ENCODE measurements at regions not wholly inside any gene's neighbourhood (a gene's known extent, or its start where the extent isn't known, plus 50 kb on each side); places are given as distances from the start of the nearest gene placed in this dataset.

DNA sequence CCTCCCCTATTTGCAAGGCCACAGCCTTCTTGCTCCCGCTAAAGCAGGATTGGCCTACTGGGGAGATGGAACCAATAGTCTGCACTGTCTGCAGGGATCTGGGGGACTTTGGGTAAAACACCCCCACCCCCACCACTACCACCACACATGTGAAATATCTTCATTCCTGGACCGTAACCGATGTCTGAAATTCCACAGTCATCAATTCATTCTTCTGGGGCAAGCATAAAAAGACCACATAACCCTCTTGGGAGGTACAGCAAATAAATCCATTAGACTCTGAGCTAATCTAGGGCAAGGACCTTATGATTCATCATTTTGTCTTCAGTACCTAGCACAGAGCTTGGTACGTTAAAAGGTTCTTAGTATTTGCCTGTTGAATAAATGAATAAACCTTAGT lies 307.8 kb downstream of the GPAM start:
- Histone ChIP-seq H3K36me3 (no peaks in the 10 kb centered on the region), H3K27ac (no peak overlapping the region), H3K4me1 (no peaks in the 10 kb centered on the region), H3K4me3 (no peak overlapping the region), H3K27me3 (no peaks in the 10 kb centered on the region), H3K9me3 (peaks cover 0 to 5% (median 0%) of the 10 kb centered on the region in 4 donors)
- TF ChIP-seq, protein P1, sequence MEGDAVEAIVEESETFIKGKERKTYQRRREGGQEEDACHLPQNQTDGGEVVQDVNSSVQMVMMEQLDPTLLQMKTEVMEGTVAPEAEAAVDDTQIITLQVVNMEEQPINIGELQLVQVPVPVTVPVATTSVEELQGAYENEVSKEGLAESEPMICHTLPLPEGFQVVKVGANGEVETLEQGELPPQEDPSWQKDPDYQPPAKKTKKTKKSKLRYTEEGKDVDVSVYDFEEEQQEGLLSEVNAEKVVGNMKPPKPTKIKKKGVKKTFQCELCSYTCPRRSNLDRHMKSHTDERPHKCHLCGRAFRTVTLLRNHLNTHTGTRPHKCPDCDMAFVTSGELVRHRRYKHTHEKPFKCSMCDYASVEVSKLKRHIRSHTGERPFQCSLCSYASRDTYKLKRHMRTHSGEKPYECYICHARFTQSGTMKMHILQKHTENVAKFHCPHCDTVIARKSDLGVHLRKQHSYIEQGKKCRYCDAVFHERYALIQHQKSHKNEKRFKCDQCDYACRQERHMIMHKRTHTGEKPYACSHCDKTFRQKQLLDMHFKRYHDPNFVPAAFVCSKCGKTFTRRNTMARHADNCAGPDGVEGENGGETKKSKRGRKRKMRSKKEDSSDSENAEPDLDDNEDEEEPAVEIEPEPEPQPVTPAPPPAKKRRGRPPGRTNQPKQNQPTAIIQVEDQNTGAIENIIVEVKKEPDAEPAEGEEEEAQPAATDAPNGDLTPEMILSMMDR (IDR thresholded peaks at IDR 0.05): no peak
- TF ChIP-seq EP300 (IDR thresholded peaks at IDR 0.05) (no peak), POLR2A (IDR thresholded peaks at IDR 0.05) (no peak)
- no peak for DNase-seq (ENCODE audit: low spot score in 2 of 2)
- 54 to 89% methylated on average over 3 to 4 of the region's 4 CpGs for WGBS, 2 donors

DNA sequence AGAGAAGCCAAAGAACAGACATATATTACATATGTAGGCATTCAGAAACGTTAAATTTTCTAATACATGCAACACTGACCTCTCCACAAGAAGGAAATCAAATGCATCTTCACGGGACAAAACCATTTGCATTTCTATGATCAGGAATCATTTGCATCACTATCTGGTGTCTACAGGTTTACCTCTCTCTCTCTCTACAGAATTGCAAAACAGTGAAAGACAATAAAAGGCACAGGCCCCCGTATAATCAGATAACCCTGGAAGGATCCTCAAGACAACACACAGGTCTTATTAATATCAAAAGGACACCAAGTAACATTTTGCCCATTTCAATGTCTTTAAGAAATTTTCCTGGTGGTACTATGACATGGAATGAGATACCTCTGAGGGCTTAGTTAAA lies 306.3 kb downstream of the GPAM start:
- no peaks in the 10 kb centered on the region for H3K4me1 ChIP-seq
- no peaks in the 10 kb centered on the region for H3K36me3 ChIP-seq
- no peak for TF ChIP-seq POLR2A (IDR thresholded peaks at IDR 0.05)
- TF ChIP-seq, protein P1 (IDR thresholded peaks at IDR 0.05): no peak
- TF ChIP-seq EP300 (IDR thresholded peaks at IDR 0.05): no peak
- H3K27ac ChIP-seq: no peak overlapping the region
- WGBS, 2 donors: 45% methylated on average over 3 of the region's 3 CpGs
- no peak for DNase-seq (ENCODE audit: low spot score in 2 of 2)
- no peak overlapping the region for H3K4me3 ChIP-seq
- peaks cover 0 to 5% (median 0%) of the 10 kb centered on the region in 4 donors for H3K9me3 ChIP-seq
- H3K27me3 ChIP-seq: no peaks in the 10 kb centered on the region

DNA sequence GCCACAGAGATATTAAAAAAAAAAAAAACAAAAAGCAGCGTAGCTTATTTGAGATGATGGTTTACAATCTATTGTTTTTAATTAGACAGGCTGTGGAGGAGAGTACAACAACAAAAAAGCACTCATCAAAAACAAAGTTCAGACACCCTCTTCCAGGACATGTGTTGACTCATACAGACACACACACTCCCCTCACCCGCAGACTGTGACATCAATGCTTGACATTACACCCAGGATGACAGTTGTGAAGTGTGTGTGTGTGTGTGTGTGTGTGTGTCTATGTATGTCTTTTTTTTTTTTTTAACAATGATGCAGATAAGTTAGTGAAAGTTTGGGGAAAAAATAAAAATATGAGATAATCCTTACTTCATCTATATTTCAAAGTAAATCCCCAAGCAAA lies 303.6 kb downstream of the GPAM start:
- TF ChIP-seq EP300 (IDR thresholded peaks at IDR 0.05): no peak
- TF ChIP-seq, protein P1 (IDR thresholded peaks at IDR 0.05): no peak
- TF ChIP-seq POLR2A (IDR thresholded peaks at IDR 0.05): no peak
- peaks cover 0 to 5% (median 0%) of the 10 kb centered on the region in 4 donors for H3K9me3 ChIP-seq
- H3K27ac ChIP-seq: no peak overlapping the region
- no peaks in the 10 kb centered on the region for H3K36me3 ChIP-seq
- no peak overlapping the region for H3K4me3 ChIP-seq
- H3K27me3 ChIP-seq: no peaks in the 10 kb centered on the region
- DNase-seq (ENCODE audit: low spot score in 2 of 2): no peak
- no peaks in the 10 kb centered on the region for H3K4me1 ChIP-seq
- 59 to 74% methylated on average over 2 of the region's 2 CpGs for WGBS, 2 donors

DNA sequence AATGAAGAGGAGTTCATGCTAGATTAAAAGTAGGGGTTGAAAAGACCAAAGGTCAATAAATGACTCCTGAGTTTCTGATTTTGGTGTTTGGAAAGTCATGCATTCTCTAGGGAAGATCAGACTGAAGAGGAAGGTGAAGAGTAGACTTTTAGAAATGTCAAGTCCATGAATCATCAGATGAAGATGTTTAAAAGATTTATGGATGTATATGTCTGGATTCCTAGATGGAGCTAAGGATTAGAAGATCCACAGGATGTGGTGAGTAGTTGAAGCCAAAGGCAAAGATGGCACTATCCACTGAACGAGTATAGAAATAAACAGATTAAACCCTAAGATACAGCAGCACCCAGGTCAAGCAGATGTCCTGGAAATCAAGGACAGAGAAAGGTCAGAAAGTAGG lies 298.5 kb downstream of the GPAM start:
- H3K9me3 ChIP-seq: peaks cover 0 to 6% (median 0%) of the 10 kb centered on the region in 4 donors
- H3K27ac ChIP-seq: no peak overlapping the region
- H3K4me1 ChIP-seq: no peaks in the 10 kb centered on the region
- H3K4me3 ChIP-seq: no peak overlapping the region
- TF ChIP-seq, protein P1 (IDR thresholded peaks at IDR 0.05): no peak
- no peak for TF ChIP-seq POLR2A (IDR thresholded peaks at IDR 0.05)
- TF ChIP-seq EP300 (IDR thresholded peaks at IDR 0.05): no peak
- no peaks in the 10 kb centered on the region for H3K36me3 ChIP-seq
- WGBS, 2 donors: 70 to 80% methylated on average over 1 of the region's 1 CpG
- DNase-seq (ENCODE audit: low spot score in 2 of 2): no peak
- no peaks in the 10 kb centered on the region for H3K27me3 ChIP-seq

DNA sequence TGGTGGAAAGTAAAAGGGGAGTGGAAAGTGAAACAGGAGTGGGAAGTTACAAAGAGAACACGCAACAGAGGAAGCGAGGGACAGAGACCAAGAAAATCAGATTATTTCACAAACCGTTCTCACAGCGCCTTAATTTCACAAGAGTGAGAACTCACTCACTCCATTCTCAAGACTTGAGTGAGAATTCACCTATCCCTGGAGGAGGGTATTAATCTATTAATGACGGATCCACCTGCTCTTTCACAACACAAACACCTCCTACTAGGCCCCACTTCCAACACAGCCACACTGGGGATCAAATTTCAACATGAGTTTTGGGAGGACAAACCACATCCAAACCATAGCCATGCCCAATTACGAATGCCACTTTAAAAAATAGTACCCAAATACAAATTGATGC lies 297.6 kb downstream of the GPAM start:
- DNase-seq (ENCODE audit: low spot score in 2 of 2): no peak
- H3K27me3 ChIP-seq: no peaks in the 10 kb centered on the region
- H3K27ac ChIP-seq: no peak overlapping the region
- no peak overlapping the region for H3K4me3 ChIP-seq
- H3K4me1 ChIP-seq: no peaks in the 10 kb centered on the region
- 88 to 90% methylated on average over 6 of the region's 6 CpGs for WGBS, 2 donors
- peaks cover 0 to 6% (median 0%) of the 10 kb centered on the region in 4 donors for H3K9me3 ChIP-seq
- TF ChIP-seq EP300 (IDR thresholded peaks at IDR 0.05): no peak
- H3K36me3 ChIP-seq: no peaks in the 10 kb centered on the region

DNA sequence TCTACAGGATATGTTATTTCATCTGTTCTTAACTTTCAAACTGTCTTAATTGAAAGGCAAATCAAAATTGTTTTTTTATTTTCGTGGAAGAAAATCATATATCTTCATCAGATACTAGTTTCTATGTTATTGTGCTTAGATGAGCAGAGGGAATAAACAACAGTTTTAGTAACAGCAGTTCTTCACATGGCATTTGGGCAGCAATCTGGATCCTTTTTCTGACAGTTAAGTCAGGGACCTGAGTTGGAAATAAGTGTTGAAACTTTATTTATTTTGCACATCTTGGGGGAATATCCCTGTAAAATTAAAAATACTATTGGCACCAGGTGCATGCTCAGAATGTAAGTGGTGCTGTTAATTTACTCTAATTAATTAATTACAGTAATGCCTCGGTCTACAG lies 296.3 kb downstream of the GPAM start:
- Histone ChIP-seq H3K9me3 (peaks cover 0 to 6% (median 0%) of the 10 kb centered on the region in 4 donors), H3K27me3 (no peaks in the 10 kb centered on the region), H3K4me1 (no peaks in the 10 kb centered on the region), H3K27ac (no peak overlapping the region), H3K36me3 (no peaks in the 10 kb centered on the region), H3K4me3 (no peak overlapping the region)
- WGBS, 2 donors: 76 to 79% methylated on average over 2 of the region's 2 CpGs
- no peak for DNase-seq (ENCODE audit: low spot score in 2 of 2)
- TF ChIP-seq, protein P1 (IDR thresholded peaks at IDR 0.05): no peak
- TF ChIP-seq EP300 (IDR thresholded peaks at IDR 0.05): no peak
